Mesenchymal stem cell (in vitro differentiated cells and primary cell): ENCODE measurements at regions not wholly inside any gene's neighbourhood (a gene's known extent, or its start where the extent isn't known, plus 50 kb on each side); places are given as distances from the start of the nearest gene placed in this dataset.

ENCODE experiments used
- DNase-seq: peaks from one replicate; pipeline ENCODE4 v3.0.0-alpha.2; 2013
- H2AFZ ChIP-seq: one replicate; pipeline ENCODE4 v1.6.1; 2013; ENCODE audit warnings: low read depth, mild to moderate bottlenecking, control low read depth, inconsistent platforms, low read length, moderate library complexity
- H2AK5ac ChIP-seq: 2 replicates; pipeline ENCODE4 v1.6.1; 2013; ENCODE audit warnings: low read length, moderate library complexity, mild to moderate bottlenecking, inconsistent platforms; ENCODE audit not compliant: severe bottlenecking
- H2BK120ac ChIP-seq: one replicate; pipeline ENCODE4 v1.6.1; 2013; ENCODE audit warnings: low read depth, mild to moderate bottlenecking, inconsistent platforms, low read length, moderate library complexity
- H2BK12ac ChIP-seq, 2 experiments: one replicate each; pipeline ENCODE4 v1.6.1; 2013; ENCODE audit warnings: inconsistent platforms in 2 of 2, low read length in 2 of 2, mild to moderate bottlenecking in 2 of 2, moderate library complexity in 2 of 2, control low read depth in 1 of 2
- H2BK15ac ChIP-seq: one replicate; pipeline ENCODE4 v1.6.1; 2013; ENCODE audit warnings: mild to moderate bottlenecking, low read depth, inconsistent platforms; ENCODE audit not compliant: poor library complexity, severe bottlenecking
- H2BK5ac ChIP-seq: 2 replicates; pipeline ENCODE4 v1.6.1; 2013; ENCODE audit warnings: low read depth, mild to moderate bottlenecking, low read length, control low read depth, inconsistent platforms; ENCODE audit not compliant: poor library complexity, severe bottlenecking
- H3K14ac ChIP-seq, 2 experiments: one replicate each; pipeline ENCODE4 v1.6.1; 2013; ENCODE audit warnings: inconsistent platforms in 2 of 2, low read length in 2 of 2, control low read depth in 1 of 2, mild to moderate bottlenecking in 1 of 2, moderate library complexity in 1 of 2
- H3K18ac ChIP-seq, 2 experiments: one replicate each; pipeline ENCODE4 v1.6.1; 2013; ENCODE audit warnings: inconsistent platforms in 2 of 2, low read length in 2 of 2, control low read depth in 1 of 2, low read depth in 1 of 2, mild to moderate bottlenecking in 1 of 2
- H3K23ac ChIP-seq, 2 experiments: one replicate each; pipeline ENCODE4 v1.6.1; 2013; ENCODE audit warnings: inconsistent platforms in 2 of 2, low read length in 2 of 2, mild to moderate bottlenecking in 2 of 2, moderate library complexity in 2 of 2, control low read depth in 1 of 2
- H3K27ac ChIP-seq: 2 replicates; pipeline ENCODE4 v1.5.1; 2013; ENCODE audit warnings: mild to moderate bottlenecking, moderate library complexity, low read length, control low read depth, inconsistent platforms; ENCODE audit not compliant: poor library complexity, severe bottlenecking
- H3K27me3 ChIP-seq, 2 experiments: 2 replicates each; pipeline versions ENCODE4 v1.6.1 to v1.7.0; 2013; ENCODE audit warnings: low read length in 2 of 2, mild to moderate bottlenecking in 2 of 2, moderate library complexity in 2 of 2, control low read depth in 1 of 2, inconsistent platforms in 1 of 2; ENCODE audit not compliant: control insufficient read depth in 1 of 2, insufficient read depth in 1 of 2
- H3K36me3 ChIP-seq, 2 experiments: 2 replicates each; pipeline versions ENCODE4 v1.6.1 to v1.7.0; 2013; ENCODE audit warnings: low read length in 2 of 2, control low read depth in 1 of 2, inconsistent platforms in 1 of 2, low read depth in 1 of 2, mild to moderate bottlenecking in 1 of 2; ENCODE audit not compliant: insufficient read depth in 2 of 2, control insufficient read depth in 1 of 2
- H3K4ac ChIP-seq, 2 experiments: one replicate each; pipeline ENCODE4 v1.6.1; 2013; ENCODE audit warnings: inconsistent platforms in 2 of 2, low read length in 2 of 2, mild to moderate bottlenecking in 2 of 2, moderate library complexity in 2 of 2, control low read depth in 1 of 2, low read depth in 1 of 2
- H3K4me1 ChIP-seq: 2 replicates; pipeline ENCODE4 v1.6.1; 2013; ENCODE audit warnings: low read depth, low read length, control low read depth; ENCODE audit not compliant: control insufficient read depth, insufficient read depth
- H3K4me2 ChIP-seq: 2 replicates; pipeline ENCODE4 v1.6.1; 2013; ENCODE audit warnings: low read length, mild to moderate bottlenecking, inconsistent platforms; ENCODE audit not compliant: poor library complexity, severe bottlenecking
- H3K4me3 ChIP-seq, 2 experiments: 2 replicates each; pipeline versions ENCODE4 v1.5.1 to v1.7.0; 2013; ENCODE audit warnings: low read length in 2 of 2, mild to moderate bottlenecking in 2 of 2, control low read depth in 1 of 2, low read depth in 1 of 2; ENCODE audit not compliant: insufficient read depth in 1 of 2
- H3K79me1 ChIP-seq: replicated peaks from 2 replicates; pipeline ENCODE4 v1.6.1; 2013; ENCODE audit warnings: mild to moderate bottlenecking, control low read depth, low read length, inconsistent platforms; ENCODE audit not compliant: poor library complexity, severe bottlenecking
- H3K9ac ChIP-seq: 2 replicates; pipeline ENCODE4 v1.7.0; 2013; ENCODE audit warnings: mild to moderate bottlenecking, low read length, moderate library complexity
- H3K9me3 ChIP-seq: 2 replicates; pipeline ENCODE4 v1.7.0; 2013; ENCODE audit warnings: mild to moderate bottlenecking, low read length; ENCODE audit not compliant: control insufficient read depth
- H4K8ac ChIP-seq: one replicate; pipeline ENCODE4 v1.6.1; 2013; ENCODE audit warnings: inconsistent platforms, mild to moderate bottlenecking, low read length, moderate library complexity
- H4K91ac ChIP-seq: one replicate; pipeline ENCODE4 v1.6.1; 2013; ENCODE audit warnings: mild to moderate bottlenecking, low read length, inconsistent platforms
- WGBS: methylation state at CpG from one replicate; pipeline ENCODE4 v1.1.7; 2013; ENCODE audit warnings: mixed read lengths; 5-methylcytosine and 5-hydroxymethylcytosine counted together

DNA sequence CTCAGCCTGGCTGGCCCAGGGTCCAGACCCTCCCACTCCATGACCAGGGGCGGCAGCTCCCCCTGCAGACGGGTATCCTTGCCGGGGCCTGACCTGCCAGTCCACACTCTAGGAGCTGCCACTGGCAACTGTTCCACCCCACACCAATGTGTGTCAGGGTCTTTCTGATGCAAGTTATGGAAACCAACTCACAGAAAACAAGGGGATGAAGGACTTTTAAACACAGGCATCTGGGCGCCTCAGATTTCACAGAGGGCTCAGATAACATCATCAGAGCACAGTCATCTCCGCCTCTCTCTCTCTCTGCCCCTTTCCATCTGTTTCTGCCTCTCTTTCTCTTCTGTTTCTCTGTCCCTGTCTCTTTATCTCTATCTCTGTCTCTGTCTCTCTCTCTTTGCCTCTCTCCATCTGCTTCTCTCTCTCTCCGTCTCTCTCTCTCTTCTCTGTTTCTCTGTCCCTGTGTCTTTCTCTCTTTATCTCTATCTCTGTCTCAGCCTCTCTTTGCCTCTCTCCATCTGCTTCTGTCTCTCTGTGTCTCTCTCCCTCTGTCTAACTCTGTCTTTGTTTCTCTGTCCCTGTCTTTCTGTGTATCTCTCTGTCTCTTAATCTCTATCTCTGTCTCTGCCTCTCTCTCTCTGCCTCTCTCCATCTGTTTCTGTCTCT lies 67.4 kb upstream of the FBRSL1 start:
- Histone ChIP-seq H2AK5ac (no peak overlapping the region), H3K14ac (no peak overlapping the region), H3K27ac (no peak overlapping the region), H3K4me1 (no peaks in the 10 kb centered on the region), H2BK120ac (no peak overlapping the region), H3K4ac (no peak overlapping the region), H3K4me2 (no peak overlapping the region), H2BK15ac (no peak overlapping the region), H3K18ac (no peak overlapping the region), H3K27me3 (peaks cover 40 to 95% of the 10 kb centered on the region in 2 experiments), H2AFZ (no peak overlapping the region), H4K91ac (no peak overlapping the region), H2BK12ac (no peak overlapping the region), H3K23ac (no peak overlapping the region), H3K9me3 (peaks cover 8% of the 10 kb centered on the region), H3K9ac (no peak overlapping the region), H3K79me1 (no peaks in the 10 kb centered on the region), H3K4me3 (no peak overlapping the region), H2BK5ac (no peak overlapping the region), H3K36me3 (no peaks in the 10 kb centered on the region), H4K8ac (no peak overlapping the region)
- 73% methylated on average over 6 of the region's 6 CpGs for WGBS
- no peak for DNase-seq

GRCh38 chr12:132422040-132422380 lies 67.9 kb upstream of the FBRSL1 start:
- Histone ChIP-seq H4K8ac (no peak overlapping the region), H3K23ac (no peak overlapping the region), H3K79me1 (no peaks in the 10 kb centered on the region), H3K9ac (no peak overlapping the region), H3K4me3 (no peak overlapping the region), H4K91ac (no peak overlapping the region), H2BK5ac (no peak overlapping the region), H2BK120ac (no peak overlapping the region), H3K4ac (no peak overlapping the region), H3K4me1 (no peaks in the 10 kb centered on the region), H3K14ac (no peak overlapping the region), H2AFZ (no peak overlapping the region), H2AK5ac (no peak overlapping the region), H2BK12ac (no peak overlapping the region), H3K9me3 (peaks cover 8% of the 10 kb centered on the region), H3K27ac (no peak overlapping the region), H3K27me3 (peaks cover 41 to 96% of the 10 kb centered on the region in 2 experiments), H3K4me2 (no peak overlapping the region), H3K36me3 (no peaks in the 10 kb centered on the region), H2BK15ac (no peak overlapping the region), H3K18ac (no peak overlapping the region)
- no peak for DNase-seq
- WGBS: 80% methylated on average over 10 of the region's 10 CpGs

GRCh38 chr12:132419631-132420246 lies 70.2 kb upstream of the FBRSL1 start:
- Histone ChIP-seq H3K79me1 (no peaks in the 10 kb centered on the region), H3K18ac (no peak overlapping the region), H3K36me3 (no peaks in the 10 kb centered on the region), H3K4ac (no peak overlapping the region), H2BK5ac (no peak overlapping the region), H3K9ac (no peak overlapping the region), H3K23ac (no peak overlapping the region), H2BK12ac (no peak overlapping the region), H4K91ac (no peak overlapping the region), H3K27me3 (peaks cover 24 to 94% of the 10 kb centered on the region in 2 experiments), H2AK5ac (no peak overlapping the region), H2BK15ac (no peak overlapping the region), H3K9me3 (peaks cover 4% of the 10 kb centered on the region), H3K4me3 (no peak overlapping the region), H3K14ac (no peak overlapping the region), H2BK120ac (no peak overlapping the region), H2AFZ (no peak overlapping the region), H3K4me2 (no peak overlapping the region), H4K8ac (no peak overlapping the region), H3K4me1 (peaks cover 2% of the 10 kb centered on the region), H3K27ac (no peak overlapping the region)
- 83% methylated on average over 18 of the region's 18 CpGs for WGBS
- no peak for DNase-seq

DNA sequence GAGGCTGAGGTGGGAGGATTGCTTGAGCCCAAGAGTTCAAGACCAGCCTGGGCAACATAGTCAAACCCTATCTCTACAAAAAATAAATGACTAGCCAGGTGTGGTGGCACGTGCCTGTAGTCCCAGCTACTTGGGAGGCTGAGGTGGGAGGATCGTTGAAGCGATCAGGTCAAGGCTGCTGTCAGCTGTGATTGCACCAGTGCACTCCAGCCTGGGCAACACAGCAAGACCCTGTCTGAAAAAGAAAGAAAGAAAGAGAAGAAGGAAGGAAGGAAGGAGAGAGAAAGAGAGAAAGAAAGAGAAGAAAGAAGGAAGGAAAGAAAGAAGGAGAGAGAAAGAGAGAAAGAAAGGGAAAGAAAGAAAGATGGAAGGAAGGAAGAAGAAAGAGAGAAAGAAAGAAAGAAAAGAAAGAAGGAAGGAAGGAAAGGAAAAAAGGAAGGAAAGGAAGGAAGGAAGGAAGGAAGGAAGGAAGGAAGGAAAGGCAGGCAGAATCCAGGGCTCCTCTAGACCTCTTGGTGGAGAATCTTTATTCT lies 71.5 kb upstream of the FBRSL1 start:
- Histone ChIP-seq H3K9me3 (peaks cover 3% of the 10 kb centered on the region), H2BK120ac (no peak overlapping the region), H3K18ac (no peak overlapping the region), H3K4me3 (no peak overlapping the region), H2BK12ac (no peak overlapping the region), H3K4me1 (peaks cover 2% of the 10 kb centered on the region), H3K9ac (no peak overlapping the region), H3K14ac (no peak overlapping the region), H3K23ac (no peak overlapping the region), H3K4ac (no peak overlapping the region), H4K91ac (no peak overlapping the region), H2BK5ac (no peak overlapping the region), H3K27me3 (peaks cover 24 to 89% of the 10 kb centered on the region in 2 experiments), H3K79me1 (no peaks in the 10 kb centered on the region), H2AK5ac (no peak overlapping the region), H3K27ac (no peak overlapping the region), H2AFZ (no peak overlapping the region), H3K4me2 (no peak overlapping the region), H4K8ac (no peak overlapping the region), H3K36me3 (no peaks in the 10 kb centered on the region), H2BK15ac (no peak overlapping the region)
- no peak for DNase-seq
- 90% methylated on average over 3 of the region's 3 CpGs for WGBS
